Muscle of leg (tissue), 3 donors: ENCODE measurements at regions not wholly inside any gene's neighbourhood (a gene's known extent, or its start where the extent isn't known, plus 50 kb on each side); places are given as distances from the start of the nearest gene placed in this dataset.
"Not testable (repeated sequence)": the region's sequence is repeated elsewhere in the genome, so short reads cannot be mapped to it uniquely, and the experiment has no call there.

Source experiments
- DNase-seq: peaks from one replicate; pipeline ENCODE4 v3.0.0; 2013
- H3K27ac ChIP-seq: one replicate; pipeline ENCODE4 v1.5.1; 2013; ENCODE audit warnings: mild to moderate bottlenecking, low read length, control low read depth
- H3K27me3 ChIP-seq: one replicate; pipeline ENCODE4 v1.6.1; 2013; ENCODE audit warnings: low read length; ENCODE audit not compliant: control insufficient read depth, insufficient read depth
- H3K36me3 ChIP-seq: one replicate; pipeline ENCODE4 v1.6.1; 2013; ENCODE audit warnings: low read length; ENCODE audit not compliant: control insufficient read depth, insufficient read depth
- H3K4me1 ChIP-seq: one replicate; pipeline ENCODE4 v1.6.1; 2013; ENCODE audit warnings: low read length; ENCODE audit not compliant: control insufficient read depth, insufficient read depth
- H3K4me3 ChIP-seq: one replicate; pipeline ENCODE4 v1.5.1; 2013; ENCODE audit warnings: low read length, control low read depth
- H3K9me3 ChIP-seq: replicated peaks from 2 replicates; pipeline ENCODE4 v1.6.1; 2013; ENCODE audit warnings: low read depth, low read length; ENCODE audit not compliant: control insufficient read depth
- WGBS: methylation state at CpG from one replicate; pipeline ENCODE4 v1.1.5; 2013; ENCODE audit warnings: missing lambda C conversion rate; ENCODE audit not compliant: insufficient coverage; 5-methylcytosine and 5-hydroxymethylcytosine counted together

GRCh38 chr3:106112561-106112960 is 243.7 kb upstream of the CBLB start:
- DNase-seq, H3K27me3 ChIP-seq, H3K9me3 ChIP-seq, H3K4me3 ChIP-seq, H3K4me1 ChIP-seq, H3K36me3 ChIP-seq, H3K27ac ChIP-seq: not testable (repeated sequence)
- WGBS = 100% methylated on average over 1 of the region's 26 CpGs

GRCh38 chr3:106113747-106114146 is 244.9 kb upstream of the CBLB start:
- Histone ChIP-seq H3K27me3 (no peaks in the 10 kb centered on the region), H3K36me3 (no peaks in the 10 kb centered on the region), H3K4me3 (no peak overlapping the region), H3K9me3 (no peaks in the 10 kb centered on the region), H3K4me1 (no peaks in the 10 kb centered on the region), H3K27ac (no peak overlapping the region)
- WGBS = no CpG with 5 or more reads among the region's 1 CpG
- DNase-seq = no peak

- no peaks in the 10 kb centered on the region for H3K9me3 ChIP-seq
- no CpG with 5 or more reads among the region's 1 CpG for WGBS
- H3K27ac ChIP-seq = no peak overlapping the region
- no peak overlapping the region for H3K4me3 ChIP-seq
- H3K36me3 ChIP-seq = no peaks in the 10 kb centered on the region
- H3K4me1 ChIP-seq = no peaks in the 10 kb centered on the region
- DNase-seq = no peak
- no peaks in the 10 kb centered on the region for H3K27me3 ChIP-seq
Measured at GRCh38 chr3:106114220-106114619, 245.4 kb upstream of the CBLB start.

GRCh38 chr3:106114848-106115247 is 246.0 kb upstream of the CBLB start:
- no peaks in the 10 kb centered on the region for H3K27me3 ChIP-seq
- H3K27ac ChIP-seq = no peak overlapping the region
- no peaks in the 10 kb centered on the region for H3K36me3 ChIP-seq
- no peak overlapping the region for H3K4me3 ChIP-seq
- H3K4me1 ChIP-seq = no peaks in the 10 kb centered on the region
- H3K9me3 ChIP-seq = no peaks in the 10 kb centered on the region
- no peak for DNase-seq

GRCh38 chr3:106115557-106115956 is 246.7 kb upstream of the CBLB start:
- Histone ChIP-seq H3K4me1 (no peaks in the 10 kb centered on the region), H3K9me3 (no peaks in the 10 kb centered on the region), H3K36me3 (no peaks in the 10 kb centered on the region), H3K4me3 (no peak overlapping the region), H3K27ac (no peak overlapping the region), H3K27me3 (no peaks in the 10 kb centered on the region)
- WGBS = 100% methylated on average over 2 of the region's 2 CpGs
- no peak for DNase-seq

- Histone ChIP-seq H3K27ac (no peak overlapping the region), H3K36me3 (no peaks in the 10 kb centered on the region), H3K9me3 (no peaks in the 10 kb centered on the region), H3K27me3 (no peaks in the 10 kb centered on the region), H3K4me1 (no peaks in the 10 kb centered on the region), H3K4me3 (no peak overlapping the region)
- no peak for DNase-seq
- WGBS = 86% methylated on average over 1 of the region's 7 CpGs
Measured at GRCh38 chr3:106116733-106117489, 248.1 kb upstream of the CBLB start.

GRCh38 chr3:106117490-106117858 is 248.7 kb upstream of the CBLB start:
- Histone ChIP-seq H3K9me3 (no peaks in the 10 kb centered on the region), H3K27me3 (no peaks in the 10 kb centered on the region), H3K4me1 (no peaks in the 10 kb centered on the region), H3K36me3 (no peaks in the 10 kb centered on the region), H3K27ac (no peak overlapping the region), H3K4me3 (no peak overlapping the region)
- no CpG with 5 or more reads among the region's 3 CpGs for WGBS
- no peak for DNase-seq

- Histone ChIP-seq H3K9me3 (no peaks in the 10 kb centered on the region), H3K4me1 (no peaks in the 10 kb centered on the region), H3K27me3 (no peaks in the 10 kb centered on the region), H3K4me3 (no peak overlapping the region), H3K36me3 (no peaks in the 10 kb centered on the region), H3K27ac (no peak overlapping the region)
- DNase-seq = no peak
- WGBS = 83% methylated on average over 1 of the region's 1 CpG
Measured at GRCh38 chr3:106119614-106120082, 250.8 kb upstream of the CBLB start.

- 40% methylated on average over 1 of the region's 4 CpGs for WGBS
- no peaks in the 10 kb centered on the region for H3K9me3 ChIP-seq
- no peak for DNase-seq
- no peaks in the 10 kb centered on the region for H3K36me3 ChIP-seq
- no peak overlapping the region for H3K27ac ChIP-seq
- H3K4me1 ChIP-seq = no peaks in the 10 kb centered on the region
- H3K27me3 ChIP-seq = no peaks in the 10 kb centered on the region
- H3K4me3 ChIP-seq = no peak overlapping the region
Measured at GRCh38 chr3:106120356-106120755, 251.5 kb upstream of the CBLB start.

GRCh38 chr3:106121491-106122289 is 252.9 kb upstream of the CBLB start:
- Histone ChIP-seq H3K4me1 (peaks cover under 1% of the 10 kb centered on the region), H3K27ac (no peak overlapping the region), H3K4me3 (no peak overlapping the region), H3K36me3 (no peaks in the 10 kb centered on the region), H3K9me3 (no peaks in the 10 kb centered on the region), H3K27me3 (no peaks in the 10 kb centered on the region)
- no peak for DNase-seq
- no CpG with 5 or more reads among the region's 3 CpGs for WGBS
